IPS-20b (cell line): ENCODE measurements at regions not wholly inside any gene's neighbourhood (a gene's known extent, or its start where the extent isn't known, plus 50 kb on each side); places are given as distances from the start of the nearest gene placed in this dataset.
"Not testable (repeated sequence)": the region's sequence is repeated elsewhere in the genome, so short reads cannot be mapped to it uniquely, and the experiment has no call there.

ENCODE experiments used
- H3K27ac ChIP-seq: one replicate; pipeline ENCODE4 v1.5.1; 2013; ENCODE audit warnings: low read length
- H3K27me3 ChIP-seq: 2 replicates; pipeline ENCODE4 v1.6.1; 2013; ENCODE audit warnings: mild to moderate bottlenecking, low read length, inconsistent platforms; ENCODE audit not compliant: insufficient read depth
- H3K36me3 ChIP-seq: 2 replicates; pipeline ENCODE4 v1.6.1; 2013; ENCODE audit warnings: low read depth, mild to moderate bottlenecking, inconsistent platforms, low read length, moderate library complexity; ENCODE audit not compliant: insufficient read depth
- H3K4me1 ChIP-seq: 2 replicates; pipeline ENCODE4 v1.6.1; 2013; ENCODE audit warnings: mild to moderate bottlenecking, control low read depth, inconsistent platforms, low read length, moderate library complexity; ENCODE audit not compliant: insufficient read depth
- H3K4me3 ChIP-seq: 2 replicates; pipeline ENCODE4 v1.5.1; 2013; ENCODE audit warnings: mild to moderate bottlenecking, low read length, inconsistent platforms
- H3K9ac ChIP-seq: 2 replicates; pipeline ENCODE4 v1.6.1; 2013; ENCODE audit warnings: low read depth, mild to moderate bottlenecking, inconsistent platforms, low read length, moderate library complexity
- H3K9me3 ChIP-seq: 2 replicates; pipeline ENCODE4 v1.6.1; 2013; ENCODE audit warnings: mild to moderate bottlenecking, low read depth, low read length, inconsistent platforms; ENCODE audit not compliant: insufficient read depth

- Histone ChIP-seq H3K27me3 (no peaks in the 10 kb centered on the region), H3K9ac (no peak overlapping the region), H3K36me3 (no peaks in the 10 kb centered on the region), H3K9me3 (no peaks in the 10 kb centered on the region), H3K27ac (no peak overlapping the region), H3K4me1 (no peaks in the 10 kb centered on the region), H3K4me3 (no peak overlapping the region)
Measured at GRCh38 chr1:242605521-242605920, 81.0 kb upstream of the PLD5 start.

- Histone ChIP-seq H3K4me1 (no peaks in the 10 kb centered on the region), H3K36me3 (no peaks in the 10 kb centered on the region)
Measured at GRCh38 chr1:242602001-242602400, 77.5 kb upstream of the PLD5 start.

GRCh38 chr1:242593756-242594155 is 69.3 kb upstream of the PLD5 start:
- H3K27ac ChIP-seq, H3K9ac ChIP-seq, H3K36me3 ChIP-seq, H3K4me3 ChIP-seq, H3K27me3 ChIP-seq, H3K4me1 ChIP-seq: not testable (repeated sequence)
- peaks cover 23% of the 10 kb centered on the region for H3K9me3 ChIP-seq

More at GRCh38 chr1:242602001-242602400, 77.5 kb upstream of the PLD5 start:
- H3K27me3 ChIP-seq = no peaks in the 10 kb centered on the region
- H3K27ac ChIP-seq = no peak overlapping the region
- H3K4me3 ChIP-seq = no peak overlapping the region
- peaks cover 9% of the 10 kb centered on the region for H3K9me3 ChIP-seq
- no peak overlapping the region for H3K9ac ChIP-seq

- Histone ChIP-seq H3K27ac (peak overlapping the region; percentile 59), H3K4me1 (peaks cover 10% of the 10 kb centered on the region; the same call in 1 of the 2 replicates), H3K9me3 (peaks cover 8% of the 10 kb centered on the region; the same call in 1 of the 2 replicates), H3K4me3 (no peak overlapping the region), H3K36me3 (no peaks in the 10 kb centered on the region), H3K9ac (no peak overlapping the region), H3K27me3 (no peaks in the 10 kb centered on the region)
Measured at GRCh38 chr1:242586360-242586680, 61.8 kb upstream of the PLD5 start.

- peak overlapping the region; percentile 59 for H3K27ac ChIP-seq
- H3K36me3 ChIP-seq = no peaks in the 10 kb centered on the region
- peaks cover 8% of the 10 kb centered on the region; the same call in 1 of the 2 replicates for H3K9me3 ChIP-seq
- no peaks in the 10 kb centered on the region for H3K27me3 ChIP-seq
- peak overlapping the region; percentile 9; the same call in 1 of the 2 replicates for H3K4me3 ChIP-seq
- no peak overlapping the region for H3K9ac ChIP-seq
- peaks cover 10% of the 10 kb centered on the region; the same call in 1 of the 2 replicates for H3K4me1 ChIP-seq
Measured at GRCh38 chr1:242585616-242586359, 61.3 kb upstream of the PLD5 start.

GRCh38 chr1:242582669-242583068 is 58.2 kb upstream of the PLD5 start:
- Histone ChIP-seq H3K9ac (no peak overlapping the region), H3K36me3 (no peaks in the 10 kb centered on the region), H3K27ac (no peak overlapping the region), H3K9me3 (peaks cover 3% of the 10 kb centered on the region; the same call in 1 of the 2 replicates), H3K4me3 (no peak overlapping the region), H3K4me1 (peaks cover 10% of the 10 kb centered on the region; the same call in 1 of the 2 replicates), H3K27me3 (no peaks in the 10 kb centered on the region)

GRCh38 chr1:242579528-242580235 is 55.2 kb upstream of the PLD5 start:
- Histone ChIP-seq H3K27ac (no peak overlapping the region), H3K36me3 (no peaks in the 10 kb centered on the region), H3K9me3 (peaks cover 3% of the 10 kb centered on the region; the same call in 1 of the 2 replicates), H3K27me3 (no peaks in the 10 kb centered on the region), H3K4me1 (no peaks in the 10 kb centered on the region), H3K4me3 (no peak overlapping the region), H3K9ac (no peak overlapping the region)
